HCT116 (cell line): ENCODE measurements at regions not wholly inside any gene's neighbourhood (a gene's known extent, or its start where the extent isn't known, plus 50 kb on each side); places are given as distances from the start of the nearest gene placed in this dataset.

Source experiments
- ATAC-seq: fragments of 200-7000 bp; cut with Tn5 transposase; 2 replicates; pipeline ENCODE4 v1.9.1; 2020; ENCODE audit warnings: mild to moderate bottlenecking, moderate library complexity
- BruUV-seq: library from RNA; stranded (reverse); fragments of 400-500 nt; replicated peaks from 2 replicates; lab custom pipeline; 2021; lab: Mats Ljungman, UMichigan
- CTCF ChIA-PET: fragments of 300-600 bp; sonication (Branson Sonifier 250); formaldehyde crosslinking; loops from one replicate; lab custom pipeline; 2021; ENCODE audit warnings: antibody characterized with exemption; lab: Charles Lee
- POLR2A ChIA-PET: fragments of 300-600, 350-600 bp; sonication (Branson Sonifier 250); formaldehyde crosslinking; loops from one replicate; lab custom pipeline; 2021; ENCODE audit warnings: antibody characterized with exemption; lab: Charles Lee
- RAD21 ChIA-PET, 2 experiments: fragments of 300-600 bp; sonication (Branson Sonifier 250); formaldehyde crosslinking; loops; one replicate each; lab custom pipeline; 2023; ENCODE audit warnings: low total read pairs in 2 of 2; ENCODE audit not compliant: uncharacterized antibody in 2 of 2, unreplicated experiment in 2 of 2, low non-redundant PET in 1 of 2; lab: Charles Lee
- DNase-seq: peaks from one replicate; pipeline ENCODE4 v3.0.0-alpha.2; 2010; ENCODE audit warnings: low read depth, low spot score
- H2AFZ ChIP-seq: fragments of 200-600 bp; shearing (Covaris generic), sonication (generic); 2 replicates; pipeline ENCODE4 v1.6.1; 2017; ENCODE audit warnings: low read depth, mixed run types, mixed read lengths, antibody characterized with exemption, low read length; ENCODE audit not compliant: poor library complexity, severe bottlenecking
- H3K27ac ChIP-seq: 2 replicates; pipeline ENCODE4 v1.5.1; 2012; ENCODE audit warnings: low read depth, low read length
- H3K27me3 ChIP-seq: fragments of 200-600 bp; sonication (generic); 2 replicates; pipeline ENCODE4 v1.6.1; 2016; ENCODE audit warnings: mixed run types, low read length, mixed read lengths; ENCODE audit not compliant: insufficient read depth
- H3K36me3 ChIP-seq, 2 experiments: fragments of 200-500 bp in 1 of 2; fragments of 200-600 bp in 1 of 2; sonication (Bioruptor generic) in 1 of 2; sonication (generic) in 1 of 2; 2 replicates each; pipeline versions ENCODE4 v1.5.1 to v1.6.1; 2014 to 2016; ENCODE audit warnings: low read length in 2 of 2, inconsistent platforms in 1 of 2, mixed read lengths in 1 of 2, mixed run types in 1 of 2; ENCODE audit not compliant: insufficient read depth in 2 of 2, control insufficient read depth in 1 of 2
- H3K4me1 ChIP-seq, 2 experiments: fragments of 200-600 bp in 1 of 2; sonication (generic) in 1 of 2; 2 replicates each; pipeline versions ENCODE4 v1.5.1 to v1.6.1; 2012 to 2017; ENCODE audit warnings: low read length in 2 of 2, inconsistent platforms in 1 of 2, mild to moderate bottlenecking in 1 of 2, mixed read lengths in 1 of 2, mixed run types in 1 of 2, moderate library complexity in 1 of 2; ENCODE audit not compliant: insufficient read depth in 2 of 2, control insufficient read depth in 1 of 2
- H3K4me2 ChIP-seq: fragments of 200-600 bp; sonication (generic); 2 replicates; pipeline ENCODE4 v1.6.1; 2017; ENCODE audit warnings: mixed run types, low read length, mixed read lengths
- H3K4me3 ChIP-seq, 2 experiments: fragments of 200-600 bp in 1 of 2; sonication (generic) in 1 of 2; replicated peaks in 1 of 2; 2 replicates each; pipeline ENCODE4 v1.5.1; 2011 to 2016; ENCODE audit warnings: low read length in 2 of 2, control low read depth in 1 of 2, low read depth in 1 of 2, mild to moderate bottlenecking in 1 of 2, mixed read lengths in 1 of 2, mixed run types in 1 of 2
- H3K79me2 ChIP-seq: fragments of 200-600 bp; sonication (generic); 2 replicates; pipeline ENCODE4 v1.6.1; 2017; ENCODE audit warnings: mild to moderate bottlenecking, mixed run types, low read length, moderate library complexity, mixed read lengths; ENCODE audit not compliant: insufficient read depth
- H3K9ac ChIP-seq: fragments of 200-600 bp; sonication (generic); 2 replicates; pipeline ENCODE4 v1.6.1; 2016; ENCODE audit warnings: low read length, mixed read lengths
- H3K9me2 ChIP-seq: fragments of 200-600 bp; sonication (generic), shearing (Covaris generic); 2 replicates; pipeline ENCODE4 v1.6.1; 2017; ENCODE audit warnings: mixed run types, mild to moderate bottlenecking, moderate library complexity; ENCODE audit not compliant: insufficient read depth
- H3K9me3 ChIP-seq, 2 experiments: fragments of 200-500 bp in 1 of 2; fragments of 200-600 bp in 1 of 2; sonication (Bioruptor generic) in 1 of 2; sonication (generic) in 1 of 2; 2 replicates each; pipeline ENCODE4 v1.6.1; 2014 to 2017; ENCODE audit warnings: low read length in 2 of 2, mixed read lengths in 2 of 2, inconsistent platforms in 1 of 2, low read depth in 1 of 2, mild to moderate bottlenecking in 1 of 2, mixed run types in 1 of 2, moderate library complexity in 1 of 2; ENCODE audit not compliant: control insufficient read depth in 1 of 2, insufficient read depth in 1 of 2
- H4K20me1 ChIP-seq: fragments of 200-600 bp; sonication (generic), shearing (Covaris generic); 2 replicates; pipeline ENCODE4 v1.6.1; 2017; ENCODE audit warnings: mixed run types, mild to moderate bottlenecking, moderate library complexity; ENCODE audit not compliant: insufficient read depth
- EGR1 ChIP-seq: IDR thresholded peaks from 2 replicates; pipeline ENCODE4 v1.6.1; 2012; ENCODE audit warnings: low read depth
- ELF1 ChIP-seq: IDR thresholded peaks from 2 replicates; pipeline ENCODE4 v1.6.1; 2012; ENCODE audit warnings: low read depth, borderline replicate concordance
- EZH2 ChIP-seq: fragments of 200-600 bp; sonication (generic); IDR thresholded peaks from 2 replicates; pipeline ENCODE4 v1.6.1; 2017; ENCODE audit warnings: antibody characterized with exemption, mixed run types
- EZH2phosphoT487 ChIP-seq: fragments of 200-600 bp; IDR thresholded peaks from 2 replicates; pipeline ENCODE4 v1.6.1; 2018; ENCODE audit warnings: antibody characterized with exemption, borderline replicate concordance
- JUND ChIP-seq: IDR thresholded peaks from 2 replicates; pipeline ENCODE4 v1.6.1; 2012
- MAX ChIP-seq: IDR thresholded peaks from 2 replicates; pipeline ENCODE4 v1.6.1; 2012
- POLR2A ChIP-seq: IDR thresholded peaks from 2 replicates; pipeline ENCODE4 v1.7.0; 2011; ENCODE audit warnings: borderline replicate concordance; ENCODE audit not compliant: insufficient read depth, insufficient read length; ENCODE audit errors: extremely low read depth
- POLR2AphosphoS5 ChIP-seq: IDR thresholded peaks from 2 replicates; pipeline ENCODE4 v1.6.1; 2011; ENCODE audit warnings: mild to moderate bottlenecking, low read depth, low read length, moderate library complexity
- RAD21 ChIP-seq: IDR thresholded peaks from 2 replicates; pipeline ENCODE4 v1.6.1; 2012; ENCODE audit warnings: low read depth, mild to moderate bottlenecking
- REST ChIP-seq: IDR thresholded peaks from 2 replicates; pipeline ENCODE4 v1.6.1; 2012; ENCODE audit warnings: low read depth
- SIN3A ChIP-seq: IDR thresholded peaks from 2 replicates; pipeline ENCODE4 v1.6.1; 2012; ENCODE audit warnings: low read depth
- SP1 ChIP-seq: IDR thresholded peaks from 2 replicates; pipeline ENCODE4 v1.6.1; 2012; ENCODE audit warnings: low read depth
- TCF7L2 ChIP-seq: IDR thresholded peaks from 2 replicates; pipeline ENCODE4 v1.7.0; 2011; ENCODE audit warnings: borderline replicate concordance, inconsistent platforms; ENCODE audit not compliant: insufficient read depth, insufficient read length; ENCODE audit errors: extremely low read depth
- YY1 ChIP-seq: IDR thresholded peaks from 2 replicates; pipeline ENCODE4 v1.6.1; 2011; ENCODE audit warnings: low read length, low read depth, moderate library complexity, mild to moderate bottlenecking; ENCODE audit not compliant: insufficient replicate concordance; ENCODE audit errors: extremely low read depth
- ZBTB33 ChIP-seq: IDR thresholded peaks from 2 replicates; pipeline ENCODE4 v1.6.1; 2011; ENCODE audit warnings: mild to moderate bottlenecking, low read length, moderate library complexity; ENCODE audit not compliant: insufficient replicate concordance; ENCODE audit errors: extremely low read depth
- ZNF274 ChIP-seq: fragments of 200-500 bp; sonication (Bioruptor generic); IDR thresholded peaks from 2 replicates; pipeline ENCODE4 v1.6.1; 2014; ENCODE audit warnings: mild to moderate bottlenecking, low read depth, low read length, inconsistent platforms
- intact Hi-C: fragments of 100-400 bp; cut with micrococcal nuclease; formaldehyde crosslinking; loops from 2 replicates; pipeline ENCODE4 v1.10.0; 2022

GRCh38 chr5:168055141-168055683 is 236.2 kb upstream of the WWC1 start:
- H2AFZ ChIP-seq = no peak overlapping the region
- H3K27me3 ChIP-seq = peaks cover 2% of the 10 kb centered on the region; the same call in 1 of the 2 replicates
- no peak for TF ChIP-seq SP1
- TF ChIP-seq ZBTB33 = no peak
- no peak for TF ChIP-seq EGR1
- TF ChIP-seq ELF1 = no peak
- TF ChIP-seq TCF7L2 = no peak
- TF ChIP-seq RAD21 = no peak
- TF ChIP-seq MAX = no peak
- no peak for TF ChIP-seq EZH2phosphoT487
- TF ChIP-seq EZH2 = no peak
- no peak for TF ChIP-seq ZNF274
- TF ChIP-seq JUND = no peak
- no peak for TF ChIP-seq POLR2AphosphoS5
- TF ChIP-seq REST = no peak
- no peak for TF ChIP-seq YY1
- TF ChIP-seq SIN3A = no peak
- TF ChIP-seq POLR2A = no peak
- BruUV-seq = no TSS peak
- H3K36me3 ChIP-seq = no peaks in the 10 kb centered on the region
- no peak for DNase-seq
- H3K4me1 ChIP-seq = no peaks in the 10 kb centered on the region
- intact Hi-C loops = no loop called here
- H3K9me2 ChIP-seq = no peaks in the 10 kb centered on the region
- H4K20me1 ChIP-seq = no peaks in the 10 kb centered on the region
- no peaks in the 10 kb centered on the region for H3K79me2 ChIP-seq
- POLR2A ChIA-PET = no interaction called here
- H3K4me3 ChIP-seq = no peak overlapping the region
- H3K4me2 ChIP-seq = no peak overlapping the region
- no peak for ATAC-seq
- CTCF ChIA-PET = no interaction called here
- no peaks in the 10 kb centered on the region for H3K9me3 ChIP-seq
- RAD21 ChIA-PET = no interaction called here
- H3K27ac ChIP-seq = no peak overlapping the region
- H3K9ac ChIP-seq = no peak overlapping the region
